ENCODE measurements at regions not wholly inside any gene's neighbourhood (a gene's known extent, or its start where the extent isn't known, plus 50 kb on each side); places are given as distances from the start of the nearest gene placed in this dataset.

DNA sequence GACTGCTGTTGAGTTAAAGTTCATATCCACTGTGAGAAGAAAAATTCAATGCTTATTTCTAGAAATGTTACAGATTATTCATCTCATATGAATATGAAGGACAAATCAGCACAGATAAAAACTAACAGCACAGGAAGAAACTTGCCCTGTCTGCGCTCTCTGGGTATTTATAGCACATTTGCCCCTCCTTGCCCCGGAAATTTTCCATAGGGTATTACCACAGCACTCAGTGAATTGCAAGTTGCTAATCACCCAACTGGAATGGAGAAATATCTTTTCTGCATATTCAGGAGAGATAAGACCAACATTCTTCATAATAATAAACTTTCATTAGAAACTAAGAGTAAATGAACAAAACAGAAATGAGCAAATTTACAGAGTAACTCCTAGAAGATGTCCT is 318.0 kb upstream of the KLF12 start:
- in situ Hi-C loops (cut with HindIII; ENCODE audit: low sequenced_read_pairs): no loop called here

DNA sequence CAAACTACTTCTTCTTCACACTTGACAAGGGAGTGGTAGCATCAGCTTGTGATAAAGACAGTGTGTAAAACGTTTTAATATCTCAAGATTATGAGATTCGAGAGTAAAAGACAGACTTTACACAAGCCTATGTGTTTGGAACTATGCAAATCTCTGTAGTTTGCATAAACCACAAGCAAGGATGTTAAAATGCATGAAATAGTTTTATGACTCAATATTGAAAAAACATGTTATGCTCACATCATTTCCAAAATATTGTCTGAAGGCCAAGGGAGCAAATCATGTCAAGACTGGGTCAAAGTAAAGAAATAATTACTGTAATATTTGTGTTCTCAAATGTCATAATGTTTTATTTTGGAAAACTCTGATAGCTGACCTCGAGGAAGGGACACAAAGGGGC is 316.8 kb upstream of the KLF12 start:
- in situ Hi-C loops (cut with HindIII; ENCODE audit: low sequenced_read_pairs): no loop called here

DNA sequence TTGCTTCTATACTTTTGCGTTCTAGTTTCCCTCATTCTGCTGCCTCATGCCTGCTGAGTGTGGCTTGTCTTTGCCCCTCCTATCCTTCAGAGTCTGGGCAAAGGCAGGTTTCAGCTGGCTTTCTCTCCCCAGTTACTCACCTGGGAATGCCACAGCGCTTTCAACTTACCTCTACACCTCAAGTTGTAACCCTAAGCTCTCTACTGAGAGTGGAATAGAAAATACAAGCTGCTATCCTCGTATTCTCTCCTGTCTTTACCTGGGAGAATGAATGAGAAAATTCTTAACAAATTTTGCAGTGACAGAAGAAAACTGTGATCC is 316.3 kb upstream of the KLF12 start:
- in situ Hi-C loops (cut with HindIII; ENCODE audit: low sequenced_read_pairs): no loop called here

DNA sequence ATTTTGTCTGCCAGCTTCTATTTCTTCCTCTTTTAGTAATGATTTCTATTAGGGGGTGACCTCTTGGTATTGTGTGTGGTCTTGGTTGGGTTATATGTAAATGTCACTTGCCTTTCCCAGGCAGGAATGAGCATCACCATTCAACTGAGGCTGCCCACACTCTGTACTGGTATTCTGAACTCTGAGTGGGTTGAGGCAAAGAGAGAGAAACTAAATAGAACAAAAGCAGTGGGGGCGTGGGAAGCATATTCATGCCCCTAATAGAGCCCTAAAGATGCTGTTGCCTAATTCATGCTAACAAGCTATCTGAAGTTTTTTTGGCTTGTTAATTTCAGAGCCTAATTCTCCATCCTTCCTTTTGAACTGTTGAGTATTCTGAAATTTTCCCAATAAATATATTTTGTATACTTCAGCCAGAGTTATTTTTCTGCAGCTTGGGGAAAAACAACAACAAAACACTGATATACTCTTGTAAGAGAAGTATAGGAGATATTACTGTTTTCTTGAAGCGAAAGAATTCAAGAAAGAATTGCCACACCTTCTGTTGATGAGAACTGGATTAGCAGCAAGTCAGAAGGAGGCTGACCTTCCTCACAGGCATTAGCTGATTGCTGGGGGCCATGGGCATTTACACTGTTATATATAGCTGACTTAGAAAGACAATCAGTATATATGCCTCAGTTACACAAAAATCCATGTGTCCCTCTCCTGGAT is 315.8 kb upstream of the KLF12 start:
- in situ Hi-C loops (cut with HindIII; ENCODE audit: low sequenced_read_pairs): no loop called here

DNA sequence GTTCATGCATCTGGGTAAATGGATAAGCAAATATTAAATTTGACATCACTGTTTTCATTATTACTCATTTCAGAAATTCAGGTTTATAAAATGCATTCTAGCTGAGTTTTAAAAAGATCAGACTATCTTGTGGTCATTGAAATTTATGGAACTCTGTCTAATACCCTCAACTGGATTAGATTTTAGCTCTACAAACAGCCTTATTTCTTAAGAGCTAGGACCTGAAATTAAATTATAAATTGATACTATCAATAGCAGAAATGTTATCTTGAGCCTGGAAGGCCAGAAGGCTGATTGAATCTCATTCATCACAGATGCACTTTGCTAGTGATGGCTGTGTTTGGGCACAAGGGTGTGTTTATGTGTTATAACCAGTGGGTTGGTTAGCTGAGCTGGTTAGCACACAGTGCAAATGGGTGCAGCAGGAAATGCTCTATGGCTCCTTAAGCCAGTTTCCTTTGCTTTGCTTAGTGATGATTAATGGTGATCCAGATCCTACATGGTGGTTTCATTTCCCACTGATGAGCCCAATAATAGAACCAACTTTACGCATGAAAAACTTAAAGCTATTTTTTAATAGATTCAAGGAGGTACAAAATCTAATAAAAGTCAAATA is 310.8 kb upstream of the KLF12 start:
- in situ Hi-C loops (cut with HindIII; ENCODE audit: low sequenced_read_pairs): no loop called here

DNA sequence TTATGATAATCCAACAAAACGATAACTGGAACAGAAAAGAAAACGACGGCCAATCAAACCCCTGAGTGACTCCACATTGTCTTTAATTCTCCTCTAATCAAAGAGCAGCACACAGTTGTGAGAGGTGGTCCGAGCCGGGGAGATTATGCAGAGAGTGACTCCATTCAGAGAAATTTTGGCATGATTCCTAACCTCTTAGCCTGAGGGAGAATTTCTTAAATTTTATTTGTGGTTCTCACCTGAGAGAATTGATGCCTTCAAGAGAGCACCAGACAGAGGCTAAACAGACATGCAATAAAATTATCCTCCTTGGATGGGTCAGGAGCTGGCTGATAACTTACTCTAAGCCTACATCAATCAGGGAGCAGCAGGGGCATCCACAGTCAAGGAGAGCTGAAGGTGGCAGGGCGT is 310.0 kb upstream of the KLF12 start:
- in situ Hi-C loops (cut with HindIII; ENCODE audit: low sequenced_read_pairs): no loop called here

DNA sequence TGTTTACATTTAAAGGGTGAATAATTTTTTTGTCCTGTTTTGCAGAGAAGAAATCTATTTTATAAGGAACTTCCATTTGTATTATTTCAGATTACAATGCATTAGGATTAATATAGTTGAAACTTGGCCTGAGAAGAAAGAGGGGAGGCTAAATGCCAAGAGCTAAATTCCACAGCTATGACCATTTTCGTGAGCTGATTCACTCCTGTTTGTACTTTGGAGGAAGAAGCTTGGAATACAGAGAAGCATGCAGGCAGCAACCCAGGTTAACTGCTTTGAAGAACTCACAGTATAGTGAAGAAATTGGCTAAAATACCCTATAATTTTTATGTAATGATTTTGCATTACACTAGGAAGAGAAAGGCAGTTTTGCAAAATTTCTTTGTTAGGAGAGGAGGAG is 309.4 kb upstream of the KLF12 start:
- in situ Hi-C loops (cut with HindIII; ENCODE audit: low sequenced_read_pairs): no loop called here

DNA sequence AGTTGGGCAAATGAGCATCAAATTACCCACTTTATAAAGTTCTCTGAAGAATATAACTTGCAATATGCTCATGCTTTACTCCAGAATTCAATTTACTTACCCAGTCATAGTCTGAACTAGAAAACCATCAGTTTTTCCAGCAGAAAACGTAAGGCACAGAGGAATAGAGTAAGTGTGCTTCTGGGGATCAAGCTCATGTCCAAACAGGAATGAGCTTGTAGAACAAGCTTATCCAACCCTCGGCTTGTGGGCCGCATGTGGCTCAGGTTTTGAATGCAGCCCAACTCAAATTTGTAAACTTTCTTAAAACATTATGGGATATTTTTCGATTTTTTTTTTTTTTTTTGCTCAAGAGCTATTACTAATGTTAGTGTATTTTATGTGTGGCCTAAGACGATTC is 308.5 kb upstream of the KLF12 start:
- in situ Hi-C loops (cut with HindIII; ENCODE audit: low sequenced_read_pairs): no loop called here

DNA sequence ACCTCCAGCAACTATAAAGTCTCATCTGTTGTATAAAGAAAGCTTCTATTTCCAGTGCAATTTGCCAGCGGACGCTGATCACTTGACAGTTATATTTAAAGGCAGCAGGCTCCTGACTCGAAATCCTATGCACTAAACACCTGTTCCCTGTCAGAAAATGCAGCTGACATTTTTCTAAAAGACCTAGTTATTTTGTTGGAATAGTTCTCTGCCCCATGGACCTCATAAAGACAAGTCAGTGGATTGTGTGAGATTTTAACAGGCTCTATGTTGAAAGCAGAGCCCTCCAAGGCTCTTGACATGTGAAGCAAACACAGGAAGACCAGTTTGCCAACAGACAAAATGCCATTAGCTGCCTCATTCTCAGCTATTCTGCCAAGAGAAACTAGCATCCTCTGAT is 304.7 kb upstream of the KLF12 start:
- in situ Hi-C loops (cut with HindIII; ENCODE audit: low sequenced_read_pairs): no loop called here

DNA sequence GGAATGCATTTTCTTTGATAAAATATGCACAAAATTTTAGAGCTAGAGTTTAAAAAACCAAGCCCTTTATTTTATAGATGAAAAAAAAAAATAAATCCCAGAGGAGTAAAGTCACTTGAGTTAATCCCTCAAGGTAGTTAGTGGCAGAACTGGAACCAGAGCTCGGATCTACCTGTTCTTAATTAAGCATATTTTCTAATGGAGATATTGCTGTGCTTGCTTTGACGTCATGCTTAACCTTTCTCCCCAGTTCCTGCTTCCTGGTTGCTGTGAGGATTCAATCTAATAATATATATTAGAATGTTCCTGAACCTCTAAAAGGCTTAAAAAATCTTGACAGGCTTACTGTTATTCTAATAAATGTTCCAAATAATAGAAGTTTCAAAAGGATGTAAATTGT is 300.6 kb upstream of the KLF12 start:
- in situ Hi-C loops (cut with HindIII; ENCODE audit: low sequenced_read_pairs): no loop called here

DNA sequence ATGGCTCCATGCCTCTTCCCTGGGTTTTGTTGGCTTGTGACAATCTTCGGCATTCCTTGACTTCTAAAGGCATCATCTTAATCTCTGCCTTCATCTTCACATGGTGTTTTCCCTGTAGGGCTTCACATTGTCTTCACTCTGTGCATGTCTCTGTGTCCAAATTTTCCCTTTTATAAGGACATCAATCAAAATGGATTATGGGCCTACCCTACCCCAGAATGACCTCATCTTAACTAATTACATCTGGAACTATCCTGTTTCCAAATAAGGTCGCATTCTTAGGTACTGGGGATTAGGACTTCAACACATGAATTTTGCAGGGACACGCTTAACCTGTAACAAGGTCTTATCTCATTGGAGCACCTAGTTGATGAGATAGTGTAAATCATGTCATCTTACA is 290.3 kb upstream of the KLF12 start:
- in situ Hi-C loops (cut with HindIII; ENCODE audit: low sequenced_read_pairs): no loop called here

DNA sequence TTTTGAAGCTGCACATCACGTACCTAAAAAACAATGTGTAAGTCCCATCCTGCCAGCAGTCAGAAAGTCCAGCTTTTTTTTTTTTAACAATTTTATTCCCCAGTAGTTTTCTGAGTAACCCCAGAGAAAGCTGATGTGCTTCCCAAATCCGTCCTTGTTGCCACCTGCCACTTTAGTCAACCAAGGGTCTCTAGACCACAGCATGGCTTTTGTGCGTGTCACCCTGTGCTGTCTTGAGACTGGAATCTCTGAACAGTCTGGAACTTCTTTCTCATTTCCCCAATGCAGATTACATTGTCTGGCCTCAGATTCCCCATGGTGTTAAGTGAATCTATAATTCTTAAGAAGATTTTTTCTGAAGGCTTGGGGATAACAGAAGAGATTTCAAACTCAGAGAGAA is 289.2 kb upstream of the KLF12 start:
- in situ Hi-C loops (cut with HindIII; ENCODE audit: low sequenced_read_pairs): no loop called here

DNA sequence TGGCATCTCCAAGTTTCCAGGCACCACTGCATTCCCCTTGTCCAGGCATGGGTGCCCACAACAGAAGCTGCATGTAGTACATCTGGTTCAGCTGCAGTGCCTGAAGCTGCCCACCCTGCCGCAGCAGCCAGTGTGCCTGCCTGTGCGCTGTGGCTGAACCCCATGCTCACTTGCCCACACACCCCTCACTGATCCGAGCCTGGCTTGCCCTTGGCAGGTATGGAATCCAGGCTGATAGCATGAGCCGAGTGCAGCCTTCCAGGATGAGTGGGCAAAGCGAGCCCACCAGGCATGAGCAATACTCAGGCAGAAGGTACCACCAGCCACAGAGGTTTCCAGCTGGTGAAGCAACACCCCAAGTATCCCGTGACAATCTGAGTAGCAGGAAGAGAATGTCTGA is 280.3 kb upstream of the KLF12 start:
- in situ Hi-C loops (cut with HindIII; ENCODE audit: low sequenced_read_pairs): no loop called here

DNA sequence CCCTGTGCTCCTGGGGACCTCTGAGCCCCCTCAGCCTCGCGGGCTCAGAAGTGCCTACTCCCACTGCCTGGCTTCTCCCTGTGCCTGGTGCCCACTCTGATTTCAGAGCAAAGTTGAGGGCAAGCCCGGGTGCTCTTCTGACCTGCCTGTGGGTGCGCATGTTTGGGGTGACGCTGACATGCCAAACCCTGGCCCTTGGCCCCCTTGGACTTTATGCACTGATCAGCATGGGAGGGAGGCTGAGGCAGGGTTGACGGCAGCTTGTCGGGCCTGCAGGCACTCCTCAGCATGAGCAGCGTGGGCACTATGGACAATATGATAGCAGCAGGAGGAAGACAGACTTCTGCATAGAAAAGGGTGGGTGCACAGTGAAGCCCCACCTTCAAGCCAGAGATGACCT is 279.3 kb upstream of the KLF12 start:
- in situ Hi-C loops (cut with HindIII; ENCODE audit: low sequenced_read_pairs): no loop called here

DNA sequence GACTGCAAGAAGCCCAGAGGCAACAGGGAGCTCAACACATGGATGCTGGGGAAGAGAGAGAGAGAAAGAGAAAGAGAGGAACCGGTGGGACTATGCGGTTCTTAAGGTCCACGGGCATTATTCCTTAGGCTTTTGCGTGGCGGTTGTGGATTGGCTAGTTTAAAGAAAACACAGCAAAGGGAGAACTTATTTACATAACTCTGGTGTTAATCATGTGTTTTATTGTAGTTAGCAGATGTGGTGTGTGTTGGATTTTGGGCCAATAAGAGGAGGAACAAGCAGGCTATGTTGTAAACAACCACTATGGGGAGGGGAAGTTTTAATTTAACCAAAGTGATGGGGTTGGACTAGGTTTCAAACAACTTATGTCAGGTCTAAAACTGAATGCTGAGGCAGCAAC is 275.3 kb upstream of the KLF12 start:
- in situ Hi-C loops (cut with HindIII; ENCODE audit: low sequenced_read_pairs): no loop called here

DNA sequence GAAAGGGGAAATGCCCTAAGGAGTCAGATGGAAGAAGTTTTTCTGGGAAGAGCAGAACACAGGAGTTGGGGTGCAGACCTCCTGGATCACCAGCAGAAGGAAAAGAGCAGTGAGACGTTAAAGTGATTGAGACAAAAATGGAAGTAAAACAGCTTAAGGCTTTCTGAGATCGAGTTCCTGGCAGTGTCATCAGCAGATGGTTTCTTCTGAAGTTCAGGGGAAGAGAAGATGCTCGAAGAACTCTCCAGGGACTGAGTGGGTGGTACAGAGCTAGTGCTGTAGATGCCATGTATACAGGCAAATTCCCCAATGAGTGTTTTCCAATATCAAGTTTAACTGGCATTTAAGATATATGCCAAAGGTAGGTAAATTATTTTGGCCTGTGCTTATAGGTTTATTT is 272.2 kb upstream of the KLF12 start:
- in situ Hi-C loops (cut with HindIII; ENCODE audit: low sequenced_read_pairs): no loop called here

DNA sequence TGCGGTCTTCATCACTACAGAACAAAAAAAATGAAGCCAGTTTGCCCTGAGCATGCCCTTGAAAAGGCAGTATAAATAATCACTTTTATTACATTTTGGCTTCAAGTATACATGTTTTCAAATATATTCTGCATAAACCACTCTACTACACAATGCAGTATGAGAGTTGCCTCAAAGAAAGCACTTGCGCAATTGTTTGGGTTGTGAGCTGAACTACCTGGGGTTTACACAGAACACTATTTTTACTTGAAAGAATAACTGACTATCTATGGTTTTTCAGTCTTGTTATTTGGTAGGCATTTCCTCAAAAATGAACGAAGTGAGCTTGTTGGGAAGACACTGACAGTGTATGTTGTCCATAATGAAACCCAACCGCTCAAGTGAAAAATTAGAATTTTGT is 264.4 kb upstream of the KLF12 start:
- in situ Hi-C loops (cut with HindIII; ENCODE audit: low sequenced_read_pairs): loop anchor here (5.0 kb wide), 1 partner anchor 71 kb away; no protein-coding TSS in a partner anchor

DNA sequence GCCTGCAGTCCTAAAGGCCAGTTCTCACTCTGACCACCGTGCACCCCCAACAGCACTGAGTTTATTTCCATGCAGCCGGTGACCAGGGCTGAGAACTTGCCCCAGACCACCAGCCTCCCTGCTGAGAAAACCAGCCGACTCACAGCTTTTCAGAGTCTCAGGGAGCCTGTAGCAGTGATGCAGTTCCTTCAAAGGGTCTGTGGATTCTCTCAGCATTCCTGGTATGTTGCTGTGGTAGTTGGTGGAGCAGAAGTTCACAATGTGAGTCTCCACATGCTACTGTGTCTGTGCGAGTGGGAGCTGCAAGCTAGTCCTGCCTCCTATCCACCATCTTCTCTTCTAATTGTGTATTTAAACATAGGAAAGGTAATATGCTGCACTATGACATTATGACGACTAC is 254.9 kb upstream of the KLF12 start:
- in situ Hi-C loops (cut with HindIII; ENCODE audit: low sequenced_read_pairs): no loop called here

DNA sequence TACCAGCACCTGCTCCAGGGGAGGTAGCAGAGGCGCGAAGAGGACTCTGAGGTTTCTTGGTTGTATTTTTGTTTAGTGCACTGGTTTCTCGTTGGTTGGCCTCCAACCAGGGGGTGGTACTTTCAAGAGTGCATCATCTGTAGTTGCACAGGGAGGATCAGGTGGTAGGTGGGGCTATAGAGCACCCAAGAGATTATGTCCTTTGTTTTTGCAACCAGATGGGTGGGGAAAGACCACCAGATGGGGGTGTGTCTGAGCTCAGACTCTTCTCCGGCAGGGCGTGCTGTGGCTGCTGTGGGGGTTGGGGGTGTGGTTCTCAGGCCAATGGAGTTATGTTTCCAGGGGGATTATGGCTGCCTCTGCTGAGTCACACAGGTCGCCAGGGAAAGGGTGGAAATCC is 254.4 kb upstream of the KLF12 start:
- in situ Hi-C loops (cut with HindIII; ENCODE audit: low sequenced_read_pairs): no loop called here

DNA sequence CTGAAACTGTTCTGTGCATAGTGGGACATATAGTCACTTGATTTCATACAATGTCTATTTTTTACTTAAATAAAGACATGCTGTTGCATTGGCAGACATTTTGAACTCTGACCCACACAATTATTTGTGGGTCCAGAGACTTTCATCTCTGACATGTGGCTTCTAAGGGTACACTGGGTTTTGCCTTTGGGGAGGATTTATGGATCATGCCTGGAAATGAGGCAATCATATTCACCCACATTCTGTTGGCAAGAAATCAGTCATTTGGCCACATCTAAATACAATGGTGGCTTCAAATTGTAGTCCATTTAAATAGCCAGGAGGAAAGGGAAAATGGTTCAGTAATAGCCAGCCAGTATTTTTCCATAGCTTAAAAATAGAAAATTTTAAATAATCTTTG is 238.3 kb upstream of the KLF12 start:
- in situ Hi-C loops (cut with HindIII; ENCODE audit: low sequenced_read_pairs): no loop called here

DNA sequence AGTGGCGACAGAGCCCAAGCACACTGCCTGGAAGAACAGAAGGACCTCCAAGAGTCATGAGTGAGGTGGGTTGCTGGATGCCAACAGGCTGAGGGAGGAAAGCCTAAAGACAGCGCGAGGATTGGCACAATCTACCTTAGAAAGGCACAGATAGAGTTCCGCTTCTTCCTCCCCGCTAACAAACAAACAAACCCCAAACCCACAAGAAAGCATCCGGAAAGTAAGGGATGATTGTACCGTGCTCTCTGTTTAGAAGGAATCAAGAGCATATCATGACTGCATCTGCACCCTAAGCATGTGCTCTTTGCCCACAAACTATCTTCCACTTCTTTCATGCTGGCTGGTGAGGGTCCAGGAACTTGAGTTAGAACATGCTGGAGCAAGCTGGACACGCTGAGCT is 233.0 kb upstream of the KLF12 start:
- in situ Hi-C loops (cut with HindIII; ENCODE audit: low sequenced_read_pairs): no loop called here

DNA sequence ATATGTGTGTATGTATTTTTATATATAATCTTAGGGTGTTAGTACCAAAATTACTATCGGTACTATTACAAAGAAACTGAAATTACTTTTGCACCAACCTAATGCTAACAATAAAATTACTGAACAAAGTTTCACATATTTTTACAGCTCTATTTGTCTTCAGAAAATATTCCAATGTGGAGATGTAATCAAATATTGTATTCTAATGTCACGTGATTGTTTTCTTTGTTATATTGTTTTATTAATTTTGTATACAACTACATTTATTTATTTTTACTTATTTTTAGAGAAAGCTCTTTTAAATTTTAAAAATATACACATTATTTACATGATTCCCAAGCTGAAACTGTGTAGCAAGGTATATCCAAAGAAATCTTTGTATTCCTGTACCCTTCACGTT is 227.1 kb upstream of the KLF12 start:
- in situ Hi-C loops (cut with HindIII; ENCODE audit: low sequenced_read_pairs): no loop called here

DNA sequence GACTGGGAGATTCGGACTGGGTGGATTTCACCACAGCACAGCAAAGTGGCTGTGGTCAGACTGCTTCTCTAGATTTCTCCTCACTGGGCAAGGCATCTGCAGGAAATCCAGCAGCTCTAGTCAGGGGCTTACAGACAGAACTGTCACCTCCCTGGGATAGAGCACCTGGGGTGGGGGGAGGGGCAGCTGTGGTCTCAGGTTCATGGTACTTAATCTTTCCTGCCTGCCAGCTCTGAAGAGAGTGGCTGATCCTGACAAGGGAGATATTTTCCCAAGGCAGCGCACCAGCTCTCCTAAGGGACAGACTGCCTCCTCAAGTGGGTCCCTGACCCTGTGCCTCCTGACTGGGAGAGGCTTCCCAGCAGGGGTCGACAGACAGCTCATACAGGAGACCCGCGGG is 212.8 kb upstream of the KLF12 start:
- in situ Hi-C loops (cut with HindIII; ENCODE audit: low sequenced_read_pairs): no loop called here
